ENCODE measurements at regions not wholly inside any gene's neighbourhood (a gene's known extent, or its start where the extent isn't known, plus 50 kb on each side); places are given as distances from the start of the nearest gene placed in this dataset.
"Not testable (repeated sequence)": the region's sequence is repeated elsewhere in the genome, so short reads cannot be mapped to it uniquely, and the experiment has no call there.

GRCh38 chr5:99314721-99315120, 385.9 kb upstream of the CHD1 start:
- DNase-seq (ENCODE audit: low read depth): no peak

GRCh38 chr5:99308131-99308530, 379.3 kb upstream of the CHD1 start:
- no peak for DNase-seq (ENCODE audit: low read depth)

- no peak for DNase-seq (ENCODE audit: low read depth)
Measured at GRCh38 chr5:99305045-99305580, 376.3 kb upstream of the CHD1 start.

GRCh38 chr5:99285606-99286005, 356.8 kb upstream of the CHD1 start:
- DNase-seq (ENCODE audit: low read depth): no peak

- no peak for DNase-seq (ENCODE audit: low read depth)
Measured at GRCh38 chr5:99275128-99275527, 346.3 kb upstream of the CHD1 start.

- DNase-seq (ENCODE audit: low read depth): no peak
Measured at GRCh38 chr5:99272576-99272975, 343.8 kb upstream of the CHD1 start.

GRCh38 chr5:99258819-99259218, 330.0 kb upstream of the CHD1 start:
- DNase-seq (ENCODE audit: low read depth): no peak

GRCh38 chr5:99248066-99248465, 319.3 kb upstream of the CHD1 start:
- no peak for DNase-seq (ENCODE audit: low read depth)

GRCh38 chr5:99247346-99247745, 318.5 kb upstream of the CHD1 start:
- no peak for DNase-seq (ENCODE audit: low read depth)

- DNase-seq (ENCODE audit: low read depth): no peak
Measured at GRCh38 chr5:99243111-99243510, 314.3 kb upstream of the CHD1 start.

GRCh38 chr5:99239826-99240360, 311.1 kb upstream of the CHD1 start:
- no peak for DNase-seq (ENCODE audit: low read depth)

- DNase-seq (ENCODE audit: low read depth): no peak
Measured at GRCh38 chr5:99191206-99191745, 262.5 kb upstream of the CHD1 start.

- DNase-seq (ENCODE audit: low read depth): no peak
Measured at GRCh38 chr5:99187611-99188010, 258.8 kb upstream of the CHD1 start.

- DNase-seq (ENCODE audit: low read depth): no peak
Measured at GRCh38 chr5:99179206-99179605, 250.4 kb upstream of the CHD1 start.

- no peak for DNase-seq (ENCODE audit: low read depth)
Measured at GRCh38 chr5:99177796-99178195, 249.0 kb upstream of the CHD1 start.

- DNase-seq (ENCODE audit: low read depth): no peak
Measured at GRCh38 chr5:99176186-99176585, 247.4 kb upstream of the CHD1 start.

GRCh38 chr5:99169309-99169708, 240.5 kb upstream of the CHD1 start:
- DNase-seq (ENCODE audit: low read depth): no peak

- not testable (repeated sequence) for DNase-seq (ENCODE audit: low read depth)
Measured at GRCh38 chr5:99161538-99161937, 232.7 kb upstream of the CHD1 start.

- DNase-seq (ENCODE audit: low read depth): no peak
Measured at GRCh38 chr5:99156688-99157087, 227.9 kb upstream of the CHD1 start.

GRCh38 chr5:99143283-99143795, 214.5 kb upstream of the CHD1 start:
- not testable (repeated sequence) for DNase-seq (ENCODE audit: low read depth)

GRCh38 chr5:99141534-99142128, 212.8 kb upstream of the CHD1 start:
- DNase-seq (ENCODE audit: low read depth): no peak

GRCh38 chr5:99138911-99139310, 210.1 kb upstream of the CHD1 start:
- no peak for DNase-seq (ENCODE audit: low read depth)

- DNase-seq (ENCODE audit: low read depth): no peak
Measured at GRCh38 chr5:99133921-99134320, 205.1 kb upstream of the CHD1 start.
